DND-41 (cell line): ENCODE measurements at regions not wholly inside any gene's neighbourhood (a gene's known extent, or its start where the extent isn't known, plus 50 kb on each side); places are given as distances from the start of the nearest gene placed in this dataset.

Experiments
- EZH2 ChIP-seq: IDR thresholded peaks from 3 replicates; pipeline ENCODE4 v1.6.1; 2012; ENCODE audit warnings: borderline replicate concordance, low read depth, mild to moderate bottlenecking, moderate library complexity, low read length, inconsistent platforms; ENCODE audit not compliant: severe bottlenecking
- TF ChIP-seq, protein P1 (sequence below): IDR thresholded peaks from 2 replicates; pipeline ENCODE4 v1.5.1; 2012; ENCODE audit warnings: borderline replicate concordance, low read length, moderate library complexity, mild to moderate bottlenecking; ENCODE audit not compliant: poor library complexity, severe bottlenecking; ENCODE audit errors: extremely low read depth

DNA sequence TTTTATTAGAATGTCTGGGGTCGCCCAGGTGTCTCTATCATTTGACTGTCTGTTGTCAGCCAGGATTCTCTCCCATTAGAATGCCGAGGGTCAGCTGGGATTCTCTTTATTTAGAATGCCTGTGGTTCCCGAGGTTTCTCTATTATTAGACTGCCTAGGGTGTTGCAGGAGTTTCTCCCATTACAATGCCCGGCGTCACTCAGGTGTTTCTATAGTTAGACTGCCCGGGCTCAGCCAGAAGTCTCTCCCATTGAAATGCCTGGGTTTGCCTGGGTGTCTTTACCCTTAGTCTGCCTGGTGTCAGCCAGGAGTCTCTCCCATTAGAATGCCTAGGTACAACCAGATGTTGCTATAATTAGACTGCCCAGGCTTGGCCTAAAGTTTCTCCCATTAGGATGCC, 2252.0 kb downstream of the TP53TG3F start:
- TF ChIP-seq EZH2: no peak
- TF ChIP-seq, protein P1, sequence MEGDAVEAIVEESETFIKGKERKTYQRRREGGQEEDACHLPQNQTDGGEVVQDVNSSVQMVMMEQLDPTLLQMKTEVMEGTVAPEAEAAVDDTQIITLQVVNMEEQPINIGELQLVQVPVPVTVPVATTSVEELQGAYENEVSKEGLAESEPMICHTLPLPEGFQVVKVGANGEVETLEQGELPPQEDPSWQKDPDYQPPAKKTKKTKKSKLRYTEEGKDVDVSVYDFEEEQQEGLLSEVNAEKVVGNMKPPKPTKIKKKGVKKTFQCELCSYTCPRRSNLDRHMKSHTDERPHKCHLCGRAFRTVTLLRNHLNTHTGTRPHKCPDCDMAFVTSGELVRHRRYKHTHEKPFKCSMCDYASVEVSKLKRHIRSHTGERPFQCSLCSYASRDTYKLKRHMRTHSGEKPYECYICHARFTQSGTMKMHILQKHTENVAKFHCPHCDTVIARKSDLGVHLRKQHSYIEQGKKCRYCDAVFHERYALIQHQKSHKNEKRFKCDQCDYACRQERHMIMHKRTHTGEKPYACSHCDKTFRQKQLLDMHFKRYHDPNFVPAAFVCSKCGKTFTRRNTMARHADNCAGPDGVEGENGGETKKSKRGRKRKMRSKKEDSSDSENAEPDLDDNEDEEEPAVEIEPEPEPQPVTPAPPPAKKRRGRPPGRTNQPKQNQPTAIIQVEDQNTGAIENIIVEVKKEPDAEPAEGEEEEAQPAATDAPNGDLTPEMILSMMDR: no peak
